HG02885 (cell line): ENCODE measurements at regions not wholly inside any gene's neighbourhood (a gene's known extent, or its start where the extent isn't known, plus 50 kb on each side); places are given as distances from the start of the nearest gene placed in this dataset.

Source experiments
- ATAC-seq: cut with Tn5 transposase; IDR thresholded peaks from one replicate; pipeline ENCODE4 v1.9.1; 2021; ENCODE audit warnings: mild to moderate bottlenecking; ENCODE audit not compliant: unreplicated experiment, poor library complexity

DNA sequence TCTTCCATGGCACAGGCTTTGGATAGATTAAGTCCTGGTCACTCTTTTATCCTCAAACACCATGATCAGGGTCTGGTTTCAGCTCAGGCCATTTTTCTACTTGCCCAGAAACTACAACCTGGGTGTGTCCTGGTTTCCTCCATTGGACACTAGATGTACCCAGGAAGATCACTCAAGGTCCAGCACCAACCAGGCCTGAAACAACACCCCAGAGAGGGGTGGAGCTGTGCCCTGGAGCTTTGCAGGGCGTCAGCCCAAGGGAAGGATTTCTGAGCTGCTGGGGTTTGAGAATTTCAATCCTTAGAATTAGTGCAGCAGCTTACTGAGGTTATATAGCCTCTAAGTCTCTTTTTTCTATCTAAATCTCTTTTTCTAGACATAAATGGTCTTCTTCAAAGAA, 722.0 kb downstream of the MTRR start:
- no peak for ATAC-seq

- ATAC-seq, result no peak
Measured at GRCh38 chr5:8598356-8598755, 729.4 kb downstream of the MTRR start.

DNA sequence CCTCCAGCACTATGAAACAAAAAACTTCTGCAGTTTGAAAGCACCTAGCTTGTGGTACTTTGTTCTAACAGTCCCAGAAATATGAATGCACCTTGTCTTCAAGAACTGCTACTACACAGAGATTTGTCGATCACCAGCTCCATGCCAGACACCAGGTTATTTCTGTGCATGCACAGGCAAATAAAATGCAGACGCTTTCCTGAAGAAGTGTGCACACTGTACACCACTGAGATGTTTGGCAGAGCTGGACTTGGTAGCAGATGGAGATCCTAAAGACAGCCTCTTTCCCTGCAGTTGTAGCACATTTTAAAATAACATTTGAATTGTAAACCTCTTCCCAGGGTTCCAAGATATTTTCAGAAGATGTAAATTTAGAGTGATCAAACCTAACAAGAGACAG, 730.0 kb downstream of the MTRR start:
- no peak for ATAC-seq

- ATAC-seq, result no peak
Measured at GRCh38 chr5:8600843-8601242, 731.9 kb downstream of the MTRR start.

DNA sequence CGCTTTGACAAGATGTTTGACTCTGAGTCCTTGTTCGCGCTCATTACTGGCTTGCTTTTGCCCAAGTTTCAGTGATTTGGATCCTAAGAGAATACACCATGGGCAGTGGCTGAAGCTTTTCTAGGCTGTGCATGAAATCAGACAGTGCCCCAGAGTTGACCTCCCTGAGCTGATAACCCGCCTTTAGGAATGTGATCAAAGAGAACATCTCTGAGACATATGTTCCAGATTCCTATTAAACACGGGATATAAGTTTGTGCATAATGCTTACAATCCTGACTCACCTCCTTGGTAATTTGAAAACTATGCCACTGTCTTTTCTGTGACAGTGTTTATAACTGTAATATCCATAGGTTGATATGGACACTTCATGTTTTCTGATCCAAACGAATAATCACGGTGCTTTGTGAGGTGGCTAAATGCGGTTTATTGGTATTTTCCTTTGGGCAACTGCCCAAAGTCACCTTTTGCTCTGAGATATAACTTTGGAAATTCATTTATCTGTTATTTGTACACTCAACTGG, 732.9 kb downstream of the MTRR start:
- ATAC-seq, result no peak

- ATAC-seq, result no peak
Measured at GRCh38 chr5:8606231-8606630, 737.3 kb downstream of the MTRR start.

- ATAC-seq, result no peak
Measured at GRCh38 chr5:8611067-8611466, 742.1 kb downstream of the MTRR start.

- no peak for ATAC-seq
Measured at GRCh38 chr5:8613078-8613685, 744.2 kb downstream of the MTRR start.

- ATAC-seq, result no peak
Measured at GRCh38 chr5:8615142-8615858, 746.4 kb downstream of the MTRR start.

- ATAC-seq, result no peak
Measured at GRCh38 chr5:8628521-8628920, 759.6 kb downstream of the MTRR start.

DNA sequence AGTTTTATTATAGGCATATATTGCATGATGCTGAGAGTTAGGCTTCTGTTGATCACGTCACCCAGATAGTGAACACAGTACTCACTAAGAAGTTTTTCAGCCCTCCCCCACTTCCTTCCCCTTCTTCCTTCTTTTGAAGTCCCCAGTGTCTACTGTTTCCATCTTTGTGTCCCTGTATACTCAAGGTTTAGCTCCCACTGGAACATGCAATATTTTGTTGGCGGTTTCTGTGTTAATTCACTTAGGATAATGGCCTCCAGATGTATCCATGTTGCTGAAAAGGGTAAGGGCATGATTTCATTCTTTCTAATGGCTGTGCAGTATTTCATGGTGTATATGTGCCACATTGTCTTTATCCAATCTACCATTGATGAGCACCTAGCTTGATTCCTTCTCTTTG, 764.3 kb downstream of the MTRR start:
- no peak for ATAC-seq

GRCh38 chr5:8633696-8634095, 764.7 kb downstream of the MTRR start:
- ATAC-seq, result no peak

DNA sequence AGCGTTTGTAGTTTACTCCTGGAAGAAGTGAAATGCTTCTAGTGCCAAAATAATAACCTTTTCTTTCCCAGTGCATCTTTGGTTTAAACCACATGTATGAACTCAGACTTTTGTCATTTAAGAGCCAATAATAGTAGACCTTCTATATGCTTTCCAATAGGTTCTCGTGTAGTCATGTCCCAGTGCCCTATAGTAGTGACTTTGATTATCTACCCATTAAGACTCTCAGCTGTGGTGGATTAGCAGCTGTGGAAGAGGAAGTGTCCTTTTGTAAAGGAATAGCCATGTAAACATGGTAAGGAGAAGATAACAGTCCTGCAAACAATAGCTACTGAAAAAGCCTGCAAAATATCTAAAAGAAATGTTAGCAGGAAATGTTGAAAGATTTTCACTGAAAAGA, 765.3 kb downstream of the MTRR start:
- ATAC-seq, result no peak

GRCh38 chr5:8641786-8642505, 773.0 kb downstream of the MTRR start:
- ATAC-seq, result no peak

DNA sequence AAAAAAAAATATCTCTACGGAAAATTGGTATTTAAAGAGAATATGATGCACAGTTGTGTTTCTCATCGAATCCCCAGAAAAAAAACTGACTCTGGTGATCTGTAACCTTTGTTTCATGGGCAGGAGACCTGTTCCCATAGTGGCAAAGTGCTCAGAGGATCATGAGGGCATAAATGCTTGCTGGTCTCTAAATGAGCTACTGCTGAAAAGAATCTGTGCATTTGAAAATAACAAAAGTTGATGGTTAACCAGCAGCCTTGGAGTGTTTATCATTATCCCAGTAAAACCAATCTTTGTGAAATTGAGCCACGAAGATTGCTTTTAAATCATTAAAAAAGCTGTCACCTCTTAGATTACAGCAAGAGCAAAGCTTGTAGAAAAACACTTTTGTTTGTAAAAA, 775.4 kb downstream of the MTRR start:
- ATAC-seq, result no peak

DNA sequence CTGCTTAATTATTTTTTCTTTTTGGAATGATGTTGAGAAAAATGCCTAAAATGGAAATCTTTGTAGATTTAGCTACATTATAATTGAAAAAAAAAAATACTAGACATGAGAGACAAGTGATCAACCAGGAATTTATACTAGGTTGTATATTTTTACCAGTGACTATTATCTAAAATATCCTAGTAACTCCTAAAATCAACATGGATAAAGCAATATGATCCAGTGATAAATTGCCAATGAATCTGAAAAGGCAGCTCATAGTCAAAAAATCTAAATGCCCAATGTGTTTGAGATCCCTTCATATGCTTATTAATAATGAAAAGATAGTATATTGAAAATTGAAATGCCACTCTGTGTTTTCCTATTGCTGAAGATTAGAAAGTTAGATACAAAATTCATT, 778.2 kb downstream of the MTRR start:
- no peak for ATAC-seq

- ATAC-seq, result no peak
Measured at GRCh38 chr5:8650186-8650585, 781.2 kb downstream of the MTRR start.

DNA sequence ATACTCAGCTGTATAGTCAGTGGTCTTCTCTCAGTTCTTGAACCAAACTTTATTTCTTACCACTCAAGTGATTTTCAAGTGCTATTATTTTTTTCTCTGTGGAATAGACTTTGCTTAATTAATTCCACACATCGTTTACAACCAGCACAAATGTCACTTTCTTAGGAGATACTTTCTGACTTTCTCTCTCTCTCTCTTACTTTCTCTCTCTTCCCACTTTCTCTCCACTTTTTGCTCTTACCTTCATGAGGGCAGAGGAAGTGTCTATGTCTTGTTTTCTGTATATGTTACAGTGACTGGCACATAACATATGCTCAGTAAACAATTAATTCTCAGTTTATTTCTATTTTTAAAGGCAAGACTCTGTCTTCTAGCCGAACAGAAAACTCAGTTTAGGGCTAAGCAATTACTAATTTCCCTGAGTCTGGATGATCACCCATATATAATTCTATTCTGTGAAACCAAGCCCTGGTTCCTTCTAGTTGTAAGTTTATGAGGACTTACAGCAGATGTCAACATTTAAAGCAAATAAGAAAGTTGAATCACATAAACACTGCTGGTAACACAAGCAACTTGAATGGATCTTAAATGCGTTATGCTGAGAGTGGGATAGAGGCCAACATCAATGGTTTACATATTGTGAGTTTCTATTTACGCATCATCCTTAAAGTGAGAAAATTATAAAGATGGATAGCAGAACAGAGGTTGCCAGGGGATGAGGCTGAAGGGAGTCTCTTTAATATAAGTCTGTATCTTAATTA, 791.4 kb downstream of the MTRR start:
- no peak for ATAC-seq

GRCh38 chr5:8663374-8663773, 794.4 kb downstream of the MTRR start:
- ATAC-seq, result no peak

- no peak for ATAC-seq
Measured at GRCh38 chr5:8675182-8675581, 806.2 kb downstream of the MTRR start.

- no peak for ATAC-seq
Measured at GRCh38 chr5:8676695-8677094, 807.7 kb downstream of the MTRR start.
